COLO829 (cell line): ENCODE measurements at regions not wholly inside any gene's neighbourhood (a gene's known extent, or its start where the extent isn't known, plus 50 kb on each side); places are given as distances from the start of the nearest gene placed in this dataset.

Experiments used
- DNase-seq: peaks from one replicate; pipeline ENCODE4 v3.0.0; 2012; ENCODE audit warnings: low spot score

DNA sequence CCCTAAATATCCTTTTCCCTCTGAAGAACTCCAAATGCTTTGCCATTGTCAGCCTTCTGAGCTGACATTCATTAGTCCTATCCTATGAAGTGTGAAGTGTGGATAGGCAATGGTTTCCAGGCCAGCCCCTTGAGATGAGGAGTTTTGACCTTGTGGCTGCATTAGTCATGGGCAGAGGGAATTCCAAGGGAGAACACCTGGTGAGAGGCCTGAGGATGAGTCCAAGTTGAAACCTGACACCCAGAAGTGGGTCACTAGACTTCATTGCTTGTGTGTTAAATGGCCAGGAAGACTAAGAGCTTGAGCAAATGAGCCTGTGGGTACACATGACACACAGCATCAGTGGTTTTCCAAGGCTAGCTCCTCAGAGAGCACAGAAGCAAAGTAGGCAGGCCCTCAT, 260.8 kb downstream of the SKAP2 start:
- no peak for DNase-seq

DNA sequence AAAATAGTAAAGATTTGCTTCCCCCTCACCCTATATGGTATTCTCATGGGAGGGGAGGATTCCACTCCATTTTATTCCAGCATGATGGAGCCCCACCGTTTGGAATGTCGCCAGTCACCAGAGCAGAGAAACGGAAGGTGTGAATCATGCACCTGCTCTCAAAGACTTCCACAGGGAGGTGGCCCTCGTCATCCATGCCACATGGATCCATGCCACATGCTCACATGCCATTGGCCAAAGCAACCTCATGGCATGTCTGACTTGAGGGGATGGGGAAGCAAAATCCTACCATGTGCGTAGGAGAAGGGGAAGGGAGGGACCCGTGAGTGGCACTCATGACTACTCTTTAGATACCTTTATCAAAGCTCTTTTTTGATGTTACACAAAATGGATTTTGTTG, 256.0 kb downstream of the SKAP2 start:
- no peak for DNase-seq

DNA sequence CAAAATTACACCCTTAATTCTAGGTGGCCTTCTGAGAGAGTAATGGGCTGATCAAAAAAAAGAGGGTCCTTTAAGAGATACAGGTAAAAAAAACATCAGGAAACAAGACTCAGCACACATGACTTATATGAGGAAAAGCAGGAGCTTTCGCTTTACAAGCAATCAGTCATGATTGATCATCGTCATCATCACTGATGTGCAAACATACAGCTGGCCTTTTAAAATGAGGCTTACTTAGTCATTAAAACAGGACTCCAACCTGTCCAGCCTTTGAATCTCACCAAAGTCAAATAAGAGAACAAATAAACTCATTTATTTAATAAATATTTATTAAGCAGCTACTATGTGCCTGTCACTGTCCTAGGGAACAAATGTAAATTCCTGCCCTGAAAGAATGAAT, 255.3 kb downstream of the SKAP2 start:
- DNase-seq, result no peak

DNA sequence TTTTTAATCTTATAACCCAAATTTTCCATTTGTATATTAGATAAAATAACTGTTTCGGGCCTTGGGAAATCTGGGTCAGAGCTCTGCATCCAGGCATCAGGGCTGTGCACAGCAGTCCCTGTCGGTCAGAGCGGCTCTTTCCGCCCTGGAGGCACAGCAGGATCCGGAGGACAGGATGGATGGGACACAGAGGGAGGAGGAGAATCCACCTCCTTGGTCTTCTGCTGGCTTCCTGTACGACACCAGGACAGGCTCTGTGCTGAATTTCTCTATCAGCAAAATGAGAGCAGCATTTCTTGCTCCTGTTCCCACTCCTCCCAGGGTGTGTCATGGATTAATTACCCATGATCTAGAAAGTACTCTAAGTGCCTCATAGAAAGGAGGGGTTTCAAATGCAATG, 254.9 kb downstream of the SKAP2 start:
- no peak for DNase-seq

DNA sequence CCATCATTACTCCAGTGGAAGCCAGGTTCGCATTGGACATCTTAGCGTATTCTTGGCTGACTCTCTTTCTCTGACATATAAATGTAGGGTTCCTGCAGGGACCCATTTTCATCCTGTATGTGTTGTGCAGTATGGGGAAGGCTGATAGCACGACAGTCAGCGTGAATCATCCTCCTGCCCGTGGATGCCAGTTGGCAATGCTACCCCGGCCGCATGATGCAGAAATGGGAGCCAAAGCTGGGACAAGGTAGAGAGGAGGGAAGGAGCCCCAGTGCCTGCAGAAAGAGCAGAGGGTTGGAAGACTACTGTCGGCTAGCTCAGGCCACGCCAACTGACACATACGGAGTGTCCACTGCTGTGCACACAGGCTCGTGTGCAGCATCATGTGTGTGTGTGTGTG, 251.6 kb downstream of the SKAP2 start:
- no peak for DNase-seq

DNA sequence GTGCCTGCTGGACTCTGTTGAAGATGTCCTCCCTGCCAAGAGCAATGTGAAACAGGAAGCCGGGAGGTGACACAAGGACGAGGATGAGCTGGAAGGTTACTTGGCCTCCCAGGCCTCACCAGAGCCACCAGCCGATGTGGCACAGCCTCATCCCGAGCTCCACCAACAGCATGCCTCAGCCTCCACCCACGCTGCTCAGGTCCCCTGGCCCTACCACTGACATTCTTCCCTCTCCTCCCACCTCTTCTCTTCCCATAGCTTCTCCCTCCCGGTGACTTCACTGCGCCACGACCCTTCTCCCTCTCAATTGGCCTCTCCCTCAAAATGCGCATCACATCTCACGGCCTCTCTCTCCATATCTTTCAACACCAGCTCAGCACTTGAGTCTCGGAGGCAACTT, 249.9 kb downstream of the SKAP2 start:
- DNase-seq, result no peak

DNA sequence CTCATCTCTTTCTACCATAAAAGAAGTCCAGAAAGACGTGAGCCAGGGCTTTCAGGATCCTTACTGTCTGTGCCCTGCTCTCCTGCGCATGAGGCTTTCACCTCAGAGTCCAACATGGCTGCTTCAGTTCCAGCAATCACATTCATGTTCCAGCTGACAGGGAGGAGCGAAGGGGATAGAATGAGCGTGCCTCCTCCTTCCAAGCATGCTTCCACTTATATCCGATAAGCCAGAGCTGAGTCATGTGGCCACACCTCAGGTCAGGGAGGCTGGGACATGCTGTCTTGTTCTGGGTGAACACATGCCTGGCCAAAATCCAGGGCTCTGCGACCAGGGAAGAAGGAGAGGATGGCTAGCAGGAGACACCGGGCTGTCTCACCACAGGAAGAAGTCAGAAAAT, 248.2 kb downstream of the SKAP2 start:
- DNase-seq, result no peak

DNA sequence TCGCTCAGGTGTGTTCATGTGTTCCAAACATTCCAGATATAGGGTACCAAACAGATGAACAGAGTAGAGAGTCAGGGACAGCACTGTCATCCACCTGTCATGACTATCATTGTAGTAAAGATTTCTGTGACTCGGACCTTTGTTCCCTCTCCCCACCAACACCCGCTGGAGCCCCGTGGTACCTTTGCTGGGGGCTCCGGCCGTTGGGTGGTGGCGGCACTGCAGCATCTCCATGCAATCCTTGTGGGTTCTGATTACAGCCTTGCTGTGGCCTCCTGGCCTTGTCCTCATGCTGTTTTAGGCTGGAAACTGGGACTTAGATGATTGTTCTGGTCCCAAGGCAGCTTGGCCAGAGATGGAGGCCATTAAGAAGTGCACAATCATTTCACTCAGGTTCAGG, 247.3 kb downstream of the SKAP2 start:
- DNase-seq, result no peak
